Heart right ventricle (tissue), 16 donors: ENCODE measurements at regions not wholly inside any gene's neighbourhood (a gene's known extent, or its start where the extent isn't known, plus 50 kb on each side); places are given as distances from the start of the nearest gene placed in this dataset.

Experiments used
- ATAC-seq, 8 donors: fragments of 200-7000 bp; cut with Tn5 transposase; one replicate each; pipeline ENCODE4 v1.9.1; 2020; ENCODE audit warnings: mild to moderate bottlenecking in 8 of 8, moderate library complexity in 8 of 8, moderate number of reproducible peaks in 1 of 8
- DNase-seq, 2 donors: peaks; one replicate each; pipeline ENCODE4 v3.0.0-alpha.2; 2020
- H3K27ac ChIP-seq, 10 donors: fragments of 200-600 bp; sonication (generic) in 2 of 10; one replicate each; pipeline versions ENCODE4 v1.5.0 to v1.8.0; 2020 to 2022; ENCODE audit warnings: mild to moderate bottlenecking in 3 of 10
- H3K27me3 ChIP-seq, 7 donors: fragments of 200-600 bp; one replicate each; pipeline ENCODE4 v1.8.0; 2021 to 2022; ENCODE audit warnings: mild to moderate bottlenecking in 2 of 7
- H3K36me3 ChIP-seq, 9 donors: fragments of 200-600 bp; sonication (generic) in 1 of 9; one replicate each; pipeline versions ENCODE4 v1.5.0 to v1.8.0; 2020 to 2022; ENCODE audit warnings: mild to moderate bottlenecking in 2 of 9
- H3K4me1 ChIP-seq, 9 donors: fragments of 200-600 bp; sonication (generic) in 1 of 9; one replicate each; pipeline versions ENCODE4 v1.5.0 to v1.8.0; 2020 to 2022; ENCODE audit warnings: mild to moderate bottlenecking in 4 of 9
- H3K4me3 ChIP-seq, 10 donors: fragments of 200-600 bp; sonication (generic) in 2 of 10; one replicate each; pipeline versions ENCODE4 v1.5.0 to v1.8.0; 2020 to 2022; ENCODE audit warnings: mild to moderate bottlenecking in 7 of 10, moderate library complexity in 2 of 10
- H3K9me3 ChIP-seq, 11 donors: fragments of 200-600 bp in 10 of 11; sonication (generic) in 2 of 11; one replicate each; pipeline versions ENCODE4 v1.5.0 to v1.8.0; 2013 to 2022; ENCODE audit warnings: mild to moderate bottlenecking in 2 of 11, control low read depth in 1 of 11, moderate library complexity in 1 of 11
- WGBS, 2 donors: extraction: QIAGEN DNeasy Blood & Tissue Kit; methylation state at CpG; one replicate each; pipeline ENCODE4 v1.1.7; 2013; ENCODE audit warnings: inconsistent platforms in 1 of 2; 5-methylcytosine and 5-hydroxymethylcytosine counted together
- intact Hi-C, 10 donors: fragments of 100-400 bp; cut with DNase I; formaldehyde crosslinking; loops; one replicate each; pipeline versions ENCODE4 v1.11.1 to v1.14.2; 2022
- TF ChIP-seq, protein P1 (sequence below), 9 donors: fragments of 200-600 bp; sonication (generic) in 2 of 9; IDR thresholded peaks; one replicate each; pipeline versions ENCODE4 v1.5.0 to v1.8.0; 2021 to 2022; ENCODE audit warnings: antibody characterized with exemption in 9 of 9, mild to moderate bottlenecking in 5 of 9, moderate library complexity in 1 of 9
- donor health status: Arrhythmogenic right ventricular cardiomyopathy.
- donor health status: ischemic (EF 13 %, LVEDD 7.1; RV severe dilation, severe dysfunction).
- donor health status: healthy with polysubstance abuse.
- donor health status: DM: no; HTN: yes; CAD: no.
- donor health status: DM: no; HTN: no; CAD: no.
- donor health status: ischemic (EF 25% LVEDD 6.9; RV normal size, moderate dysfunction).
- donor health status: ischemic (EF 25% LVEDD 5.7; RV mildly dilated, moderate dysfunction).
- donor health status: healthy.
- donor health status: DM: yes; HTN: yes; CAD: no.
- donor health status: Ischemic cardiomyopathy.
- donor health status: ischemic (EF 35%, LVEDD 5.7; RV mildly dilated, moderate dysfunction).
- donor health status: nonischemic (EF 11% LVEDD 7.7; RV severe dilation, severe dysfunction).
- donor health status: DM: yes; HTN: yes; CAD: no.
- donor health status: PGD.
- donor health status: ischemic (EF 29% LVEDD 5.4; RV normal size, mild dysfunction).
- donor health status: nonischemic (EF 23%, LVEDD 6.1; RV moderate dilation, normal function).

DNA sequence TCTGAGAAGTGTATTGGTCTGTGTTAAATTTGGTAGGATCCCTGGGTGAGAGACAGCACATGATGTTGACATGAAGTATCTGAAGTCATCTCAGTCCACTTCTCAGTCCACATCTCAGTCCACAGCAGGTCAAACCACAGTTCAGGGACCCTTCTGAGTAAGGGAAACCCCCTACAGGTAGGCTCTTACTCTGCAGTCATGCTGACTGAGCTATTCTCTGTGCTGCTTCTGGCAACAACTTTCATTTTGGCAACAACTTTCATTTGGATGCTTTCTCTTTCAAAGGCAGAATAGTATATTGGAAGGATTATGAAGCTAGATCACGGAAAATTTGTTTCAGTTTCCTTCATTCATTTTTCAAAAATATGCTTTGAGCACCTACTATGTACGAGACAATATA is 178.2 kb upstream of the GOLIM4 start:
- ATAC-seq (no peak), DNase-seq (no peak)
- Histone ChIP-seq H3K9me3 (no peaks in the 10 kb centered on the region), H3K4me3 (no peak overlapping the region), H3K27me3 (no peaks in the 10 kb centered on the region), H3K27ac (no peak overlapping the region), H3K36me3 (no peaks in the 10 kb centered on the region), H3K4me1 (no peaks in the 10 kb centered on the region)
- WGBS, 2 donors, result 84 to 97% methylated on average over 2 of the region's 2 CpGs
- TF ChIP-seq, protein P1, sequence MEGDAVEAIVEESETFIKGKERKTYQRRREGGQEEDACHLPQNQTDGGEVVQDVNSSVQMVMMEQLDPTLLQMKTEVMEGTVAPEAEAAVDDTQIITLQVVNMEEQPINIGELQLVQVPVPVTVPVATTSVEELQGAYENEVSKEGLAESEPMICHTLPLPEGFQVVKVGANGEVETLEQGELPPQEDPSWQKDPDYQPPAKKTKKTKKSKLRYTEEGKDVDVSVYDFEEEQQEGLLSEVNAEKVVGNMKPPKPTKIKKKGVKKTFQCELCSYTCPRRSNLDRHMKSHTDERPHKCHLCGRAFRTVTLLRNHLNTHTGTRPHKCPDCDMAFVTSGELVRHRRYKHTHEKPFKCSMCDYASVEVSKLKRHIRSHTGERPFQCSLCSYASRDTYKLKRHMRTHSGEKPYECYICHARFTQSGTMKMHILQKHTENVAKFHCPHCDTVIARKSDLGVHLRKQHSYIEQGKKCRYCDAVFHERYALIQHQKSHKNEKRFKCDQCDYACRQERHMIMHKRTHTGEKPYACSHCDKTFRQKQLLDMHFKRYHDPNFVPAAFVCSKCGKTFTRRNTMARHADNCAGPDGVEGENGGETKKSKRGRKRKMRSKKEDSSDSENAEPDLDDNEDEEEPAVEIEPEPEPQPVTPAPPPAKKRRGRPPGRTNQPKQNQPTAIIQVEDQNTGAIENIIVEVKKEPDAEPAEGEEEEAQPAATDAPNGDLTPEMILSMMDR (IDR thresholded peaks at IDR 0.05), result no peak
- intact Hi-C loops, result no loop called here

DNA sequence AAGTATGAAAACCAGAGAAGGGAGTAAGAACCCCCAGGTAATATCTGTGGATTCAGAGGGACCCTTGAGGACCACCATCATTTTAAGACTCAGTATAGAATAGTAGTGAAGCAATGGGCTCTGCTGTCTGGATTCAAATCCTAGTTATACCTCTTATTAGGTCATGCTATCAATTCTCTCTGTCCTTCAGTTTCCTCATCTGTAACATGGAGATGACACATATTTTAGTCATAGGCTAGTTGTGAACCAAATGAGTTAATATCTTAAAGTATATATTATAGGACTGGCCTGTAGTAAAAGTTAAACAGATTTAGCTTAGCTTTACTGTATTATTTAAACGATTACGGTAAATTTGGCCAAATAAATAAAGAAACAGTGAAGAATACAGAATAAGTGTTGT is 177.3 kb upstream of the GOLIM4 start:
- Histone ChIP-seq H3K4me3 (no peak overlapping the region), H3K9me3 (no peaks in the 10 kb centered on the region), H3K27ac (no peak overlapping the region), H3K36me3 (no peaks in the 10 kb centered on the region), H3K27me3 (no peaks in the 10 kb centered on the region), H3K4me1 (no peaks in the 10 kb centered on the region)
- 98% methylated on average over 2 of the region's 2 CpGs for WGBS, 2 donors
- no peak for DNase-seq
- TF ChIP-seq, protein P1 (IDR thresholded peaks at IDR 0.05), result no peak
- no peak for ATAC-seq
- intact Hi-C loops, result no loop called here

DNA sequence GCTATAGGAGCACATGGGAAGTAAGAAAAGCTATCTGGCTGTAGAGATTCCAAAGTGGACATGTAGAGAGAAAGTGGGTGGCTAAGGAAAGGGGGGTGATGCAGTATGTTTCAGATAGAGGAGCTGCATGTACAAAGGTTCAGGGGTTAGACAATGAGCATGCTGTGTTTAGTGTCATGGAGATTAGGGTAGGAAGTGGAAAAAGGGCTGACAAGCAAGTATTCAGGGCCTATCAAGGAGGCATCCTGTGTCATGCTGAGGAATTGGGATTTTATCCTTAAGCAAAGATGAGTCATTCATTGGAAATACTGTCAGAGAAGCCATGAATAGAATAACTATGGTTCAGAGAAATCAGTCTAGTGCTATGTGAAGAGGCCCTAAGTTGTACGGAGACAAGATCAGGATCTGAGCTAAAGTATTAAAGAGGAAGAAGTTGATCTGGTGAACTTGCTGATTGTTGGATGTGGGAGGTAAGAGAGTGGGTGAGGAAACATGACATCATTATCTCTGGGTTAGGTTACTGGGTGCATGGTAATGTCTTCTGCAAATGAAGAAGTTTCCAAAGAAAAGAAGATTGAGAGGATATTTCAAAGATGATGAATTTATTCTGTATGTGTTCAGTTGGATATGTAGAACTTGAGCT is 176.7 kb upstream of the GOLIM4 start:
- H3K4me3 ChIP-seq, result no peak overlapping the region
- ATAC-seq (no peak), DNase-seq (no peak)
- intact Hi-C loops, result no loop called here
- no peaks in the 10 kb centered on the region for H3K36me3 ChIP-seq
- TF ChIP-seq, protein P1 (IDR thresholded peaks at IDR 0.05), result no peak
- WGBS, 2 donors, result 46 to 61% methylated on average over 1 of the region's 1 CpG
- H3K27me3 ChIP-seq, result no peaks in the 10 kb centered on the region
- no peaks in the 10 kb centered on the region for H3K9me3 ChIP-seq
- H3K27ac ChIP-seq, result no peak overlapping the region
- H3K4me1 ChIP-seq, result no peaks in the 10 kb centered on the region

DNA sequence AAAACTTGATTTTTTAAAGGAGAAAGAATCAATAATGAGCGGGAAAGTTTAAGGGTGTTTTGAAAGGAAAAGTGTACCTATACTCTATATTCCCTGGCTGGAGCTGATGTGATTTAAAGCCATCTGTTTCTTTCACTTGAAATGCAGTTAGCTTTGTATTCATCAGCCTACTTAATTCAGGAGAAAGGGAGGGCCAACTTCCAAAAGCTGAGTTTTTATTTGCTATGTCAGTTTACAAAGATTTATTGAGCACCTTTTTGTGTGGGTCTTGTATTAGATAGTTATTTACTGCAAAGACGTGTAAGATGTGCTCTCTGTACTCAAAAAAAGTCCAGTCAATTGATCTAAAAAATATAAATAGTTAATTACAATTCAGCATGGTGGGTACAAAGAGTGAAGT is 176.2 kb upstream of the GOLIM4 start:
- TF ChIP-seq, protein P1 (IDR thresholded peaks at IDR 0.05), result no peak
- ATAC-seq (no peak), DNase-seq (no peak)
- Histone ChIP-seq H3K27me3 (no peaks in the 10 kb centered on the region), H3K9me3 (no peaks in the 10 kb centered on the region), H3K4me1 (no peaks in the 10 kb centered on the region), H3K36me3 (no peaks in the 10 kb centered on the region), H3K27ac (no peak overlapping the region), H3K4me3 (no peak overlapping the region)
- intact Hi-C loops, result no loop called here
- WGBS, 2 donors, result 83 to 91% methylated on average over 2 of the region's 2 CpGs
